Activated naive CD8-positive, alpha-beta T cell treated with anti-CD3 and anti-CD28 coated beads, Interleukin-2, amount 10 ng/mL, durations not matched to agents 7 days and 5 days (primary cell): ENCODE measurements at regions not wholly inside any gene's neighbourhood (a gene's known extent, or its start where the extent isn't known, plus 50 kb on each side); places are given as distances from the start of the nearest gene placed in this dataset.
"Not testable (repeated sequence)": the region's sequence is repeated elsewhere in the genome, so short reads cannot be mapped to it uniquely, and the experiment has no call there.

Source experiments
- ATAC-seq: fragments of 150-1000 bp; cut with Tn5 transposase; one replicate; pipeline ENCODE4 v1.10.0; 2021; ENCODE audit warnings: low read depth, moderate library complexity
- POLR2A ChIA-PET: fragments of 350-600 bp; sonication (Branson Sonifier 250); formaldehyde crosslinking; loops from one replicate; lab custom pipeline; 2021; ENCODE audit warnings: antibody characterized with exemption; lab: Charles Lee
- DNase-seq: peaks from one replicate; pipeline ENCODE4 v3.0.0; 2021
- H3K27ac Mint-ChIP-seq: one replicate; pipeline ENCODE4 v1.8.0; 2022; ENCODE audit warnings: mild to moderate bottlenecking, mixed read lengths
- H3K27me3 Mint-ChIP-seq: one replicate; pipeline ENCODE4 v1.8.0; 2022; ENCODE audit warnings: mild to moderate bottlenecking, moderate library complexity, mixed read lengths
- H3K36me3 Mint-ChIP-seq: one replicate; pipeline ENCODE4 v1.8.0; 2021; ENCODE audit warnings: mild to moderate bottlenecking, mixed read lengths
- H3K4me1 Mint-ChIP-seq: one replicate; pipeline ENCODE4 v1.8.0; 2021; ENCODE audit warnings: mixed read lengths
- H3K4me3 Mint-ChIP-seq: one replicate; pipeline ENCODE4 v1.8.0; 2022; ENCODE audit warnings: mild to moderate bottlenecking, moderate library complexity, mixed read lengths
- H3K9me3 Mint-ChIP-seq: one replicate; pipeline ENCODE4 v1.8.0; 2021; ENCODE audit warnings: mixed read lengths

GRCh38 chr2:126952216-126952615 is 53.5 kb downstream of the TEX51 start:
- no peaks in the 10 kb centered on the region for H3K36me3 Mint-ChIP-seq
- no peak overlapping the region for H3K4me3 Mint-ChIP-seq
- no peaks in the 10 kb centered on the region for H3K4me1 Mint-ChIP-seq
- DNase-seq (no peak), ATAC-seq (no peak)
- POLR2A ChIA-PET = no interaction called here
- H3K9me3 Mint-ChIP-seq = no peaks in the 10 kb centered on the region
- H3K27me3 Mint-ChIP-seq = peaks cover 7% of the 10 kb centered on the region
- H3K27ac Mint-ChIP-seq = no peak overlapping the region

- DNase-seq (no peak), ATAC-seq (no peak)
- Mint-ChIP-seq H3K36me3 (no peaks in the 10 kb centered on the region), H3K27ac (no peak overlapping the region), H3K9me3 (peaks cover 1% of the 10 kb centered on the region), H3K4me3 (no peak overlapping the region), H3K27me3 (peaks cover 7% of the 10 kb centered on the region), H3K4me1 (no peaks in the 10 kb centered on the region)
- POLR2A ChIA-PET = no interaction called here
Measured at GRCh38 chr2:126953483-126953882, 54.8 kb downstream of the TEX51 start.

GRCh38 chr2:126954831-126955230 is 56.1 kb downstream of the TEX51 start:
- ATAC-seq = no peak
- POLR2A ChIA-PET = no interaction called here
- H3K4me1 Mint-ChIP-seq = no peaks in the 10 kb centered on the region
- no peak overlapping the region for H3K27ac Mint-ChIP-seq
- H3K27me3 Mint-ChIP-seq = peaks cover 10% of the 10 kb centered on the region
- no peak overlapping the region for H3K4me3 Mint-ChIP-seq
- no peak for DNase-seq
- no peaks in the 10 kb centered on the region for H3K36me3 Mint-ChIP-seq
- H3K9me3 Mint-ChIP-seq = peaks cover 4% of the 10 kb centered on the region

GRCh38 chr2:126956773-126957172 is 58.1 kb downstream of the TEX51 start:
- H3K27ac Mint-ChIP-seq, H3K36me3 Mint-ChIP-seq, H3K4me1 Mint-ChIP-seq, DNase-seq, POLR2A ChIA-PET, ATAC-seq, H3K4me3 Mint-ChIP-seq: not testable (repeated sequence)
- Mint-ChIP-seq H3K27me3 (peaks cover 15% of the 10 kb centered on the region), H3K9me3 (peaks cover 14% of the 10 kb centered on the region)

- ATAC-seq (no peak), DNase-seq (no peak)
- Mint-ChIP-seq H3K36me3 (no peaks in the 10 kb centered on the region), H3K9me3 (peaks cover 13% of the 10 kb centered on the region), H3K27me3 (peaks cover 29% of the 10 kb centered on the region), H3K4me1 (no peaks in the 10 kb centered on the region), H3K27ac (no peak overlapping the region), H3K4me3 (no peak overlapping the region)
- POLR2A ChIA-PET = no interaction called here
Measured at GRCh38 chr2:126963390-126963789, 64.7 kb downstream of the TEX51 start.

- POLR2A ChIA-PET = no interaction called here
- Mint-ChIP-seq H3K4me3 (no peak overlapping the region), H3K36me3 (no peaks in the 10 kb centered on the region), H3K27ac (no peak overlapping the region), H3K27me3 (peaks cover 38% of the 10 kb centered on the region), H3K4me1 (no peaks in the 10 kb centered on the region), H3K9me3 (no peaks in the 10 kb centered on the region)
- DNase-seq = no peak
- ATAC-seq = no peak
Measured at GRCh38 chr2:126966601-126967000, 67.9 kb downstream of the TEX51 start.

GRCh38 chr2:126970583-126970982 is 71.9 kb downstream of the TEX51 start:
- H3K36me3 Mint-ChIP-seq = no peaks in the 10 kb centered on the region
- POLR2A ChIA-PET = interaction anchor here (0.5 kb wide), 1 partner anchor 10 kb away, joined by 3 read pairs; no protein-coding TSS in a partner anchor
- H3K4me1 Mint-ChIP-seq = no peaks in the 10 kb centered on the region
- no peak overlapping the region for H3K27ac Mint-ChIP-seq
- no peak overlapping the region for H3K4me3 Mint-ChIP-seq
- DNase-seq (no peak), ATAC-seq (no peak)
- H3K9me3 Mint-ChIP-seq = no peaks in the 10 kb centered on the region
- H3K27me3 Mint-ChIP-seq = peaks cover 33% of the 10 kb centered on the region

- ATAC-seq (no peak), DNase-seq (no peak)
- no peaks in the 10 kb centered on the region for H3K36me3 Mint-ChIP-seq
- no peaks in the 10 kb centered on the region for H3K4me1 Mint-ChIP-seq
- no peak overlapping the region for H3K4me3 Mint-ChIP-seq
- peaks cover 27% of the 10 kb centered on the region for H3K27me3 Mint-ChIP-seq
- H3K27ac Mint-ChIP-seq = no peak overlapping the region
- no peaks in the 10 kb centered on the region for H3K9me3 Mint-ChIP-seq
- POLR2A ChIA-PET = no interaction called here
Measured at GRCh38 chr2:126971162-126971480, 72.4 kb downstream of the TEX51 start.

- H3K27ac Mint-ChIP-seq = no peak overlapping the region
- H3K27me3 Mint-ChIP-seq = peaks cover 27% of the 10 kb centered on the region
- peak; percentile 89 for ATAC-seq
- peak; percentile 76 for DNase-seq
- H3K36me3 Mint-ChIP-seq = no peaks in the 10 kb centered on the region
- no peaks in the 10 kb centered on the region for H3K4me1 Mint-ChIP-seq
- peak overlapping the region; percentile 59 for H3K4me3 Mint-ChIP-seq
- no peaks in the 10 kb centered on the region for H3K9me3 Mint-ChIP-seq
- POLR2A ChIA-PET = no interaction called here
Measured at GRCh38 chr2:126971481-126972278, 73.0 kb downstream of the TEX51 start.

- ATAC-seq (no peak), DNase-seq (no peak)
- H3K9me3 Mint-ChIP-seq = no peaks in the 10 kb centered on the region
- H3K27ac Mint-ChIP-seq = no peak overlapping the region
- H3K36me3 Mint-ChIP-seq = no peaks in the 10 kb centered on the region
- peaks cover 22% of the 10 kb centered on the region for H3K27me3 Mint-ChIP-seq
- no peak overlapping the region for H3K4me3 Mint-ChIP-seq
- no peaks in the 10 kb centered on the region for H3K4me1 Mint-ChIP-seq
- POLR2A ChIA-PET = no interaction called here
Measured at GRCh38 chr2:126972279-126972626, 73.6 kb downstream of the TEX51 start.

GRCh38 chr2:126973745-126974144 is 75.1 kb downstream of the TEX51 start:
- Mint-ChIP-seq H3K27ac (no peak overlapping the region), H3K27me3 (peaks cover 20% of the 10 kb centered on the region), H3K4me3 (no peak overlapping the region)

GRCh38 chr2:126975671-126976655 is 77.3 kb downstream of the TEX51 start:
- no peak for DNase-seq
- no peaks in the 10 kb centered on the region for H3K4me1 Mint-ChIP-seq
- H3K36me3 Mint-ChIP-seq = no peaks in the 10 kb centered on the region
- POLR2A ChIA-PET = no interaction called here
- no peak overlapping the region for H3K4me3 Mint-ChIP-seq
- ATAC-seq = no peak
- no peak overlapping the region for H3K27ac Mint-ChIP-seq
- H3K9me3 Mint-ChIP-seq = no peaks in the 10 kb centered on the region
- peaks cover 2% of the 10 kb centered on the region for H3K27me3 Mint-ChIP-seq

More at GRCh38 chr2:126973745-126974144, 75.1 kb downstream of the TEX51 start:
- Mint-ChIP-seq H3K36me3 (no peaks in the 10 kb centered on the region), H3K4me1 (no peaks in the 10 kb centered on the region), H3K9me3 (no peaks in the 10 kb centered on the region)
- DNase-seq (no peak), ATAC-seq (no peak)
- POLR2A ChIA-PET = no interaction called here

GRCh38 chr2:126976721-126977328 is 78.1 kb downstream of the TEX51 start:
- POLR2A ChIA-PET = no interaction called here
- Mint-ChIP-seq H3K27ac (no peak overlapping the region), H3K27me3 (no peaks in the 10 kb centered on the region), H3K9me3 (no peaks in the 10 kb centered on the region), H3K4me1 (no peaks in the 10 kb centered on the region), H3K4me3 (no peak overlapping the region), H3K36me3 (no peaks in the 10 kb centered on the region)
- ATAC-seq = no peak
- no peak for DNase-seq
